Muscle layer of colon (tissue), 2 donors: ENCODE measurements at regions not wholly inside any gene's neighbourhood (a gene's known extent, or its start where the extent isn't known, plus 50 kb on each side); places are given as distances from the start of the nearest gene placed in this dataset.
A peak's percentile ranks its signal among the peaks of the same experiment; 100 is the strongest.

Experiments used
- H3K27ac ChIP-seq: one replicate; pipeline ENCODE4 v1.7.0; 2013; ENCODE audit warnings: low read depth, mild to moderate bottlenecking, low read length, moderate library complexity
- H3K27me3 ChIP-seq, 2 donors: one replicate each; pipeline ENCODE4 v1.7.0; 2013; ENCODE audit warnings: low read length in 2 of 2, mild to moderate bottlenecking in 2 of 2; ENCODE audit not compliant: insufficient read depth in 2 of 2, control insufficient read depth in 1 of 2
- H3K36me3 ChIP-seq: one replicate; pipeline ENCODE4 v1.7.0; 2013; ENCODE audit warnings: mild to moderate bottlenecking, low read length; ENCODE audit not compliant: insufficient read depth
- H3K4me1 ChIP-seq: one replicate; pipeline ENCODE4 v1.7.0; 2013; ENCODE audit warnings: mild to moderate bottlenecking, low read length; ENCODE audit not compliant: insufficient read depth
- H3K4me3 ChIP-seq, 2 donors: one replicate each; pipeline ENCODE4 v1.7.0; 2013; ENCODE audit warnings: low read length in 2 of 2, low read depth in 1 of 2, mild to moderate bottlenecking in 1 of 2, moderate library complexity in 1 of 2
- H3K9ac ChIP-seq: one replicate; pipeline ENCODE4 v1.7.0; 2013; ENCODE audit warnings: low read length
- H3K9me3 ChIP-seq: one replicate; pipeline ENCODE4 v1.7.0; 2013; ENCODE audit warnings: mild to moderate bottlenecking, low read length
- donor health status: abdominal sarcoma.
- donor health status: Adenocarcinoma of cecum.

GRCh38 chr3:16060358-16060852 lies 114.1 kb upstream of the GALNT15 start:
- Histone ChIP-seq H3K36me3 (no peaks in the 10 kb centered on the region), H3K9me3 (no peaks in the 10 kb centered on the region), H3K4me3 (no peak overlapping the region), H3K9ac (no peak overlapping the region), H3K27me3 (no peaks in the 10 kb centered on the region), H3K4me1 (peaks cover 16% of the 10 kb centered on the region), H3K27ac (peak overlapping the region; percentile 54)

- peak overlapping the region; percentile 54 for H3K27ac ChIP-seq
- peaks cover 13% of the 10 kb centered on the region for H3K4me1 ChIP-seq
- no peak overlapping the region for H3K9ac ChIP-seq
These were observed 113.5 kb upstream of the GALNT15 start for GRCh38 chr3:16060945-16061344.

DNA sequence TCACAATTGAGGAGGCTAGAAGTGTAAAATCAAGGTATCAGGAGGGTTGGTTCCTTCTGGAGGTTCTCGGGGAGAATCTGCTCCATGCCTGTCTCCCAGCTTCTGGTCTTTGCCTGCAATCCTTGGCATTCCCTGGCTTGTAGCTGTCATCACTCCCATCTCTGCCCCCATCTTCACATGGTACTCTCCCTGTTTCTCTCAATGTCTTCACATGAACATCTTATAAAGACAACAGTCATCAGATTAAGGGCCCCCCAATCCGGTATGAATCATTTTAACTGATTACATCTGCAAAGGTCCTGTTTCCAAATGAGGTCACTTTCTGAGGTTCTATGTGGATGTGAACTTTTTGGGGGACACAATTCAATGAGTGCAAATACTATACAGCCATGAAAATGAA lies 113.0 kb upstream of the GALNT15 start:
- H3K27ac ChIP-seq, result no peak overlapping the region

More at GRCh38 chr3:16060945-16061344, 113.5 kb upstream of the GALNT15 start:
- Histone ChIP-seq H3K27me3 (no peaks in the 10 kb centered on the region), H3K4me3 (no peak overlapping the region), H3K9me3 (no peaks in the 10 kb centered on the region), H3K36me3 (no peaks in the 10 kb centered on the region)

DNA sequence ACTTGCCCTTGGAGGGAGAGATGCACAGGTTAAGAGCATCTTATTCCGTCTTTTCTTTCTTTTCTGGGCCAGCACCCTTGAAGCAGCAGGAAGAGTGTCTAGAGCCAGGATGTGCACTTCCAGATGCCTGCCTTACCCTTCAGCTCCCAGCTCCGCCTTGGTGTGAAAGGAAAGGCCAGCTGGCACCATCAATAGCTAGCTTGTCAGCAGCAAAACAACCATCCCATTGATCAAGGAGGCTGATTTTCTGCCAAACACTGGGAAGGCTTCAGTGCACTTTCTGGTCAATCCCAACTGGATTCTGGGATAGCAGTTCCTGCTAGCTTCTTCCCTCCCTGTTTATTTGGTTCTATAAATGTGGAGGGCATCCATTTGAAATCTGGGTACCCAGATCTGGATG lies 110.9 kb upstream of the GALNT15 start:
- no peaks in the 10 kb centered on the region for H3K27me3 ChIP-seq
- H3K27ac ChIP-seq, result no peak overlapping the region
- peaks cover 19% of the 10 kb centered on the region for H3K4me1 ChIP-seq
- no peaks in the 10 kb centered on the region for H3K36me3 ChIP-seq
- no peaks in the 10 kb centered on the region for H3K9me3 ChIP-seq
- H3K4me3 ChIP-seq, result no peak overlapping the region
- no peak overlapping the region for H3K9ac ChIP-seq

More for the DNA sequence above, 113.0 kb upstream of the GALNT15 start:
- Histone ChIP-seq H3K4me3 (no peak overlapping the region), H3K27me3 (no peaks in the 10 kb centered on the region), H3K4me1 (peaks cover 13% of the 10 kb centered on the region), H3K9me3 (no peaks in the 10 kb centered on the region), H3K36me3 (no peaks in the 10 kb centered on the region), H3K9ac (no peak overlapping the region)

GRCh38 chr3:16064642-16065414 lies 109.7 kb upstream of the GALNT15 start:
- no peaks in the 10 kb centered on the region for H3K9me3 ChIP-seq
- no peak overlapping the region for H3K9ac ChIP-seq
- no peaks in the 10 kb centered on the region for H3K27me3 ChIP-seq
- H3K27ac ChIP-seq, result peak overlapping the region; percentile 8
- H3K36me3 ChIP-seq, result no peaks in the 10 kb centered on the region
- H3K4me3 ChIP-seq, result no peak overlapping the region
- H3K4me1 ChIP-seq, result peaks cover 25% of the 10 kb centered on the region

DNA sequence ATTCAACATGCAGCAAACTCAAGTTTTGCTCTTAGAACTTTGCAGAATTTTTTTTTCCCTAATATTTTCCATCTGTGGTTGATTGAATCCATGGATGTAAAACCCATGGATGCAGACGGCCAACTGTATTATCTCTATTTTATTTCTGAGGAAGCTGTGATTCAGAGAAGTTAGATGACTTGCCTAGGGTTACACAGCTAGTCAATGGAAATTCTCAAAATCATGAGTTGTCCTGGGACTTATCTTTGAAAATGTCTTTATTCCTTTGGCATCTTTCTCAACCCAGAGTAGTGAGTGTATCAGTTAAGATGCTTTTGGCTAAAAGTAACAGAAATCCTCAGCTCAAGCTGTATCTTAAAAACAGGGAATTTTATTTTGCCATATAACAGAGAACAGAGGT lies 107.9 kb upstream of the GALNT15 start:
- no peak overlapping the region for H3K4me3 ChIP-seq
- no peak overlapping the region for H3K27ac ChIP-seq
- H3K9ac ChIP-seq, result no peak overlapping the region
- peaks cover 25% of the 10 kb centered on the region for H3K4me1 ChIP-seq
- H3K27me3 ChIP-seq, result no peaks in the 10 kb centered on the region
- no peaks in the 10 kb centered on the region for H3K9me3 ChIP-seq
- H3K36me3 ChIP-seq, result no peaks in the 10 kb centered on the region

DNA sequence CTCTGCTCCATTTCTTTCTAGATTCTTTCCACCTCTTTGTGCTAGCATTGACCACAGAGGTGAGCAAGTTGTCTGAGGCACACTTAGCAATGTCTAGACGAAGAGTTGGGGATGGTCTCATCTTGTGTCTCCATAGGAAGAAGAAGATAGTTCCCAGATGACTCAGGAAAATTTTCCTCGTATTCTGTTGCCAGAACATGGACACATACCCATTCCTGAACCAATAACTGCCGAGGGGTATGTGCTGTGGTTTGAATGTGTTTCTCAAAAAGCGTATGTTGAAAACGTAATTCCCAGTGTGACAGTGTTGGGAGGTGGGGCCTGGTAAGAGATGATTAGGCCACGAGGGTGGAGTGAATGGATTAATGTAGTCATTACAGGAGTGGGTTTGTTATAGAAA lies 107.5 kb upstream of the GALNT15 start:
- Histone ChIP-seq H3K9ac (no peak overlapping the region), H3K27me3 (no peaks in the 10 kb centered on the region), H3K27ac (no peak overlapping the region), H3K36me3 (no peaks in the 10 kb centered on the region), H3K4me1 (peaks cover 25% of the 10 kb centered on the region), H3K9me3 (no peaks in the 10 kb centered on the region), H3K4me3 (no peak overlapping the region)

DNA sequence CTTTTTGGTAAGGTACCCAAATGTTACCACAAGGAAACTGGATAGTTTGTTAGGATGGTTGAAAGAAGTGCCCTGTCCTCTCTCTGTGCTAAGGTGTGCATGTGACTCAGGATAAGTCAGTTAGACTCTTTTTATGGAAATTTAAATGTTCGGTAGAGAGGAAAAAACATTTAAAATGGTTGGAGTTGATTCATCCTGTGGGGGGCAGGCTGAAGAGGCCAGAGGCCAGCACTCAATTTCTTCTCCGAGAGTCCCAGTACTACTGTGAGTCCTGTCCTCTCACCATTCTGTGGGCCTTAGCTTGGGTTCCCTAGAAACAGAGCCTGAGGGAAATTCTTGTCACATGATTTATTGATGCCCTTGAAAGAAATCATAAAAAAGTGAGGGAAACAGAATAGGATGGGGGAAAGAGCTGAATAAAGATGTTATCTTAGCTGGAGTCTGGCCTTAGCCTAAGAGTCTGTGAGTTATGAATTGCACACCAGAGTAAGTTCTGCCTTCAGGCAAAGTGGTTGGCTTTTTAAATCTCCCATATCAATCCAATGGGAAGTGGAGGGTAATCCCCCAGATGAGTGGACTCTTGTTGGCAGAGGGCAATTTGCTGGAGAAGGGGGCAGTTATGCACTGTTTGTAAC lies 106.5 kb upstream of the GALNT15 start:
- Histone ChIP-seq H3K9me3 (no peaks in the 10 kb centered on the region), H3K9ac (no peak overlapping the region), H3K4me1 (peaks cover 25% of the 10 kb centered on the region), H3K36me3 (no peaks in the 10 kb centered on the region), H3K4me3 (no peak overlapping the region), H3K27ac (no peak overlapping the region), H3K27me3 (no peaks in the 10 kb centered on the region)

- H3K27me3 ChIP-seq, result no peaks in the 10 kb centered on the region
- H3K27ac ChIP-seq, result no peak overlapping the region
- no peak overlapping the region for H3K4me3 ChIP-seq
- H3K9me3 ChIP-seq, result no peaks in the 10 kb centered on the region
- H3K4me1 ChIP-seq, result peaks cover 23% of the 10 kb centered on the region
- H3K36me3 ChIP-seq, result no peaks in the 10 kb centered on the region
- H3K9ac ChIP-seq, result no peak overlapping the region
These were observed 105.1 kb upstream of the GALNT15 start for GRCh38 chr3:16069149-16069922.

GRCh38 chr3:16070707-16071106 lies 103.8 kb upstream of the GALNT15 start:
- H3K9me3 ChIP-seq, result no peaks in the 10 kb centered on the region
- no peaks in the 10 kb centered on the region for H3K36me3 ChIP-seq
- no peaks in the 10 kb centered on the region for H3K27me3 ChIP-seq
- H3K4me1 ChIP-seq, result peaks cover 12% of the 10 kb centered on the region
- no peak overlapping the region for H3K4me3 ChIP-seq
- H3K27ac ChIP-seq, result no peak overlapping the region
- H3K9ac ChIP-seq, result no peak overlapping the region

- Histone ChIP-seq H3K36me3 (no peaks in the 10 kb centered on the region), H3K27ac (no peak overlapping the region), H3K27me3 (no peaks in the 10 kb centered on the region), H3K4me1 (peaks cover 12% of the 10 kb centered on the region), H3K9ac (no peak overlapping the region), H3K4me3 (no peak overlapping the region), H3K9me3 (no peaks in the 10 kb centered on the region)
These were observed 103.3 kb upstream of the GALNT15 start for GRCh38 chr3:16071206-16071605.
